Fibroblast of lung (primary cell): ENCODE measurements at regions not wholly inside any gene's neighbourhood (a gene's known extent, or its start where the extent isn't known, plus 50 kb on each side); places are given as distances from the start of the nearest gene placed in this dataset.

Experiments
- DNase-seq, 2 donors: peaks; one replicate each; pipeline versions ENCODE4 v3.0.0 to v3.0.0-alpha.2; 2010; ENCODE audit warnings: low read depth in 2 of 2
- H2AFZ ChIP-seq: 2 replicates; pipeline ENCODE4 v1.5.1; 2012; ENCODE audit warnings: low read length, control low read depth, inconsistent platforms
- H3K27ac ChIP-seq: 2 replicates; pipeline ENCODE4 v1.5.1; 2011; ENCODE audit warnings: low read length, control low read depth; ENCODE audit not compliant: insufficient read depth
- H3K27me3 ChIP-seq: 2 replicates; pipeline ENCODE4 v1.5.1; 2011; ENCODE audit warnings: mild to moderate bottlenecking, low read length; ENCODE audit not compliant: control insufficient read depth, insufficient read depth
- H3K36me3 ChIP-seq: 2 replicates; pipeline ENCODE4 v1.5.1; 2011; ENCODE audit warnings: low read length; ENCODE audit not compliant: control insufficient read depth, insufficient read depth
- H3K4me1 ChIP-seq: 2 replicates; pipeline ENCODE4 v1.5.1; 2011; ENCODE audit warnings: low read length; ENCODE audit not compliant: control insufficient read depth, insufficient read depth; ENCODE audit errors: extremely low read depth
- H3K4me2 ChIP-seq: 2 replicates; pipeline ENCODE4 v1.5.1; 2011; ENCODE audit warnings: low read length, control low read depth; ENCODE audit not compliant: insufficient read depth; ENCODE audit errors: extremely low read depth
- H3K4me3 ChIP-seq, 4 experiments: fragments of 200-600 bp in 1 of 4; sonication (generic) in 1 of 4; replicated peaks in 1 of 4; 2 replicates each; pipeline ENCODE4 v1.5.1; 2011 to 2016; ENCODE audit warnings: low read length in 4 of 4, low read depth in 3 of 4, mild to moderate bottlenecking in 3 of 4, control low read depth in 2 of 4, inconsistent platforms in 1 of 4, mixed read lengths in 1 of 4; ENCODE audit not compliant: insufficient read depth in 1 of 4; ENCODE audit errors: control extremely low read depth in 1 of 4
- H3K79me2 ChIP-seq: 2 replicates; pipeline ENCODE4 v1.5.1; 2012; ENCODE audit warnings: mild to moderate bottlenecking, low read length, inconsistent platforms; ENCODE audit not compliant: control insufficient read depth, insufficient read depth
- H3K9ac ChIP-seq: 2 replicates; pipeline ENCODE4 v1.5.1; 2011; ENCODE audit warnings: mild to moderate bottlenecking, low read length, control low read depth; ENCODE audit not compliant: insufficient read depth
- H3K9me3 ChIP-seq: 2 replicates; pipeline ENCODE4 v1.5.1; 2012; ENCODE audit warnings: low read depth, low read length; ENCODE audit not compliant: control insufficient read depth, insufficient read depth
- H4K20me1 ChIP-seq: 2 replicates; pipeline ENCODE4 v1.5.1; 2011; ENCODE audit warnings: low read length; ENCODE audit not compliant: control insufficient read depth, insufficient read depth; ENCODE audit errors: extremely low read depth
- EZH2 ChIP-seq: IDR thresholded peaks from 2 replicates; pipeline ENCODE4 v1.5.1; 2012; ENCODE audit warnings: low read length, control low read depth, mild to moderate bottlenecking; ENCODE audit errors: missing control alignments
- TF ChIP-seq, protein P1 (sequence below), 2 donors: IDR thresholded peaks in 1 of 2; conservative IDR thresholded peaks in 1 of 2; 1 replicate in 1 of 2; 2 replicates in 1 of 2; pipeline ENCODE4 v1.5.1; 2011 to 2012; ENCODE audit warnings: low read length in 2 of 2, control low read depth in 1 of 2, inconsistent platforms in 1 of 2, low read depth in 1 of 2, mild to moderate bottlenecking in 1 of 2

DNA sequence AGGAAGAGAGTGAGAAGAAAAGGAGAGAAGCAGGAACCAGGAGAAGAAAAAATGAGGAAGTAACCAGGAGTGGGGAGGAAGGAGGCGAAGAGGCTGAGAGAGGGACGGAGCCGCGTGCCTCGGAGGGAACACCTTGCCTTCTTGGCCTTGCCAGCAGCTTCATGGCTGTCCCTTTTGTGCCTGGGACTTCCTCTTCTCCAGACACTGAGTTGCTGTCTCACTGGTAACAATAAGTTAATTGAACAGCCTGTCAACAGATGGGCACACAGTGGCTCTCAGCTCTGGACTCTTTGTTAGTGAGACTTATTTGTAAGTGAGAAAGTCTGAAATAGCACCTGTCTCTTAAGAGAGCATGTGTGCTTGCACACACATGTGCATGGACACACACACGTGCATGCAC is 83.2 kb downstream of the GATA3 start:
- H3K4me3 ChIP-seq: no peak overlapping the region
- TF ChIP-seq, protein P1, sequence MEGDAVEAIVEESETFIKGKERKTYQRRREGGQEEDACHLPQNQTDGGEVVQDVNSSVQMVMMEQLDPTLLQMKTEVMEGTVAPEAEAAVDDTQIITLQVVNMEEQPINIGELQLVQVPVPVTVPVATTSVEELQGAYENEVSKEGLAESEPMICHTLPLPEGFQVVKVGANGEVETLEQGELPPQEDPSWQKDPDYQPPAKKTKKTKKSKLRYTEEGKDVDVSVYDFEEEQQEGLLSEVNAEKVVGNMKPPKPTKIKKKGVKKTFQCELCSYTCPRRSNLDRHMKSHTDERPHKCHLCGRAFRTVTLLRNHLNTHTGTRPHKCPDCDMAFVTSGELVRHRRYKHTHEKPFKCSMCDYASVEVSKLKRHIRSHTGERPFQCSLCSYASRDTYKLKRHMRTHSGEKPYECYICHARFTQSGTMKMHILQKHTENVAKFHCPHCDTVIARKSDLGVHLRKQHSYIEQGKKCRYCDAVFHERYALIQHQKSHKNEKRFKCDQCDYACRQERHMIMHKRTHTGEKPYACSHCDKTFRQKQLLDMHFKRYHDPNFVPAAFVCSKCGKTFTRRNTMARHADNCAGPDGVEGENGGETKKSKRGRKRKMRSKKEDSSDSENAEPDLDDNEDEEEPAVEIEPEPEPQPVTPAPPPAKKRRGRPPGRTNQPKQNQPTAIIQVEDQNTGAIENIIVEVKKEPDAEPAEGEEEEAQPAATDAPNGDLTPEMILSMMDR (conservative IDR thresholded peaks at IDR 0.05 in 1 of 2, IDR thresholded peaks at IDR 0.05 in 1 of 2; ENCODE audit: low read depth in 1 of 2, low read length in 2 of 2): no peak
- TF ChIP-seq EZH2: no peak
- no peak overlapping the region for H2AFZ ChIP-seq
- no peaks in the 10 kb centered on the region for H4K20me1 ChIP-seq
- no peaks in the 10 kb centered on the region for H3K36me3 ChIP-seq
- no peak overlapping the region for H3K27ac ChIP-seq
- DNase-seq: no peak
- H3K9ac ChIP-seq: no peak overlapping the region
- H3K79me2 ChIP-seq: no peaks in the 10 kb centered on the region
- no peaks in the 10 kb centered on the region for H3K4me1 ChIP-seq
- H3K4me2 ChIP-seq: no peak overlapping the region
- no peaks in the 10 kb centered on the region for H3K9me3 ChIP-seq
- no peaks in the 10 kb centered on the region for H3K27me3 ChIP-seq

DNA sequence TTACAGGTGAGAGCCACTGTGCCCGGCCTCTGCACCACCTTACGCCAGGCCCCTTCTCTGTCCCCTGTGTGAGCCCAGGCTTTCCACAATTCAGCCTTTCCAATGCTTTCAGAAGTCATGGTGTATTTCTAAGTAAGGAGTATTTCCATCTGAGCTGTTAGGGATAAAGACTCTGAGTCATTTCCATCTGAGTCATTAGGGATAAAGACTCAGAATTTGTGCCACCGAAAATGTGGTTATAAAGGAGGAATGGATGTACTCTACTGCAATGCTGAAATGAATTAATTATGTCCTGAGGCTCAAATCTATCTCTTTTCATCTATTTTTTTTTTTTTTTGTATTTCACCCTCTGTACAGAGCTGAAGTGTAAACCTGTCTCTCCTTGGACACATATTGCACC is 84.0 kb downstream of the GATA3 start:
- no peak overlapping the region for H3K27ac ChIP-seq
- DNase-seq: peak in 1 of 2 donors; percentile 85

DNA sequence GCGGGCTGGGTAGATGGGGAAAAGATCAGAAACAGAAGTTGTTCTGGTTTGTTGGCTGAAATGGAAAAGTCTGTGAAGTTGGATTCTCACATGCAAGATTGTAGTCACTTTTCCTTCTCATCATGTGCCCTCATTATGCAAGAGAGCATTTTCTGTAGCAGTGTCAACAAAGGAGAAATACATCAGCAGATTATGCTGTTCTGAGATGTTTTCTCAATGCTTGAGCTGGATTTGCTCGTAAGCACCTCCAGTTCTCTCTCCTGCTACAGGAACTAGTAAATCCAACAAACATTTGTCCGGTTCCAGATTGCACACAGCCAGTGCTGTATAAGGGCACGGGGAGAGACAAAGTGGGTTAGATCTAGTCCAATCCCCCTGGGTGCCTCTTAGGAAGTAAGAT is 90.0 kb downstream of the GATA3 start:
- H3K9me3 ChIP-seq: no peaks in the 10 kb centered on the region
- H3K4me2 ChIP-seq: no peak overlapping the region
- H3K9ac ChIP-seq: no peak overlapping the region
- H2AFZ ChIP-seq: no peak overlapping the region
- no peaks in the 10 kb centered on the region for H3K36me3 ChIP-seq
- H3K4me1 ChIP-seq: no peaks in the 10 kb centered on the region
- H3K27ac ChIP-seq: no peak overlapping the region
- H4K20me1 ChIP-seq: no peaks in the 10 kb centered on the region
- H3K79me2 ChIP-seq: no peaks in the 10 kb centered on the region
- H3K27me3 ChIP-seq: no peaks in the 10 kb centered on the region
- no peak overlapping the region for H3K4me3 ChIP-seq
- no peak for TF ChIP-seq EZH2
- TF ChIP-seq, protein P1 (conservative IDR thresholded peaks at IDR 0.05 in 1 of 2, IDR thresholded peaks at IDR 0.05 in 1 of 2; ENCODE audit: low read depth in 1 of 2, low read length in 2 of 2): no peak
- DNase-seq: no peak

More for the DNA sequence above, 84.0 kb downstream of the GATA3 start:
- no peak overlapping the region for H3K4me3 ChIP-seq
- H2AFZ ChIP-seq: no peak overlapping the region
- no peaks in the 10 kb centered on the region for H3K27me3 ChIP-seq
- no peaks in the 10 kb centered on the region for H4K20me1 ChIP-seq
- no peak overlapping the region for H3K9ac ChIP-seq
- no peak overlapping the region for H3K4me2 ChIP-seq
- no peaks in the 10 kb centered on the region for H3K36me3 ChIP-seq
- no peaks in the 10 kb centered on the region for H3K4me1 ChIP-seq
- no peaks in the 10 kb centered on the region for H3K79me2 ChIP-seq
- H3K9me3 ChIP-seq: no peaks in the 10 kb centered on the region
- TF ChIP-seq EZH2: no peak
